ENCODE measurements at regions not wholly inside any gene's neighbourhood (a gene's known extent, or its start where the extent isn't known, plus 50 kb on each side); places are given as distances from the start of the nearest gene placed in this dataset.

GRCh38 chr6:71768356-71768755, 118.0 kb upstream of the RIMS1 start:
- Histone ChIP-seq H3K9ac (ENCODE audit: insufficient read depth, low read length, poor library complexity, severe bottlenecking) (no peak overlapping the region), H3K36me3 (replicated peaks in 1 of 2; ENCODE audit: control insufficient read depth in 1 of 2, insufficient read depth in 2 of 2, low read length in 2 of 2) (no peaks in the 10 kb centered on the region), H3K79me2 (ENCODE audit: insufficient read depth, low read length) (no peaks in the 10 kb centered on the region), H3K4me2 (replicated peaks; ENCODE audit: extremely low read depth, low read length, poor library complexity, severe bottlenecking) (no peak overlapping the region), H3K4me1 (ENCODE audit: control insufficient read depth in 1 of 2, insufficient read depth in 2 of 2, low read length in 2 of 2) (no peaks in the 10 kb centered on the region), H3K9me3 (replicated peaks in 1 of 2; ENCODE audit: control insufficient read depth in 1 of 2, insufficient read depth in 1 of 2, low read length in 2 of 2) (no peaks in the 10 kb centered on the region), H4K20me1 (ENCODE audit: insufficient read depth, low read length) (no peaks in the 10 kb centered on the region), H3K27me3 (ENCODE audit: control insufficient read depth in 2 of 2, insufficient read depth in 2 of 2, low read length in 2 of 2) (no peaks in the 10 kb centered on the region), H3K4me3 (replicated peaks in 1 of 3; ENCODE audit: low read depth in 2 of 3, low read length in 3 of 3) (no peak overlapping the region), H2AFZ (ENCODE audit: insufficient read depth, low read depth, low read length, poor library complexity, severe bottlenecking) (no peak overlapping the region), H3K27ac (ENCODE audit: low read depth in 1 of 2, low read length in 2 of 2) (no peak overlapping the region)
- peaks cover 0 to 3% (median 2%) of the 10 kb centered on the region in 7 donors for H3K9me3 Mint-ChIP-seq
- H3K27me3 Mint-ChIP-seq (ENCODE audit: low read depth in 3 of 3), result no peaks in the 10 kb centered on the region
- H3K36me3 Mint-ChIP-seq, result no peaks in the 10 kb centered on the region
- intact Hi-C loops (cut with micrococcal nuclease), result no loop called here
- H3K4me1 Mint-ChIP-seq, result no peaks in the 10 kb centered on the region
- no peak for DNase-seq
- WGBS (ENCODE audit: insufficient coverage), result no CpG with 5 or more reads among the region's 1 CpG
- no peak overlapping the region for H3K4me3 Mint-ChIP-seq
- H3K27ac Mint-ChIP-seq, result no peak overlapping the region
- TF ChIP-seq CTCF (IDR thresholded peaks at IDR 0.05), result no peak

- Histone ChIP-seq H4K20me1 (ENCODE audit: insufficient read depth, low read length) (no peaks in the 10 kb centered on the region), H3K79me2 (ENCODE audit: insufficient read depth, low read length) (no peaks in the 10 kb centered on the region), H3K4me2 (replicated peaks; ENCODE audit: extremely low read depth, low read length, poor library complexity, severe bottlenecking) (no peak overlapping the region), H3K4me1 (ENCODE audit: control insufficient read depth in 1 of 2, insufficient read depth in 2 of 2, low read length in 2 of 2) (no peaks in the 10 kb centered on the region), H3K27ac (ENCODE audit: low read depth in 1 of 2, low read length in 2 of 2) (no peak overlapping the region), H3K4me3 (replicated peaks in 1 of 3; ENCODE audit: low read depth in 2 of 3, low read length in 3 of 3) (no peak overlapping the region), H3K9ac (ENCODE audit: insufficient read depth, low read length, poor library complexity, severe bottlenecking) (no peak overlapping the region), H3K27me3 (ENCODE audit: control insufficient read depth in 2 of 2, insufficient read depth in 2 of 2, low read length in 2 of 2) (no peaks in the 10 kb centered on the region), H3K36me3 (replicated peaks in 1 of 2; ENCODE audit: control insufficient read depth in 1 of 2, insufficient read depth in 2 of 2, low read length in 2 of 2) (no peaks in the 10 kb centered on the region), H3K9me3 (replicated peaks in 1 of 2; ENCODE audit: control insufficient read depth in 1 of 2, insufficient read depth in 1 of 2, low read length in 2 of 2) (peaks cover 8% of the 10 kb centered on the region in 2 donors), H2AFZ (ENCODE audit: insufficient read depth, low read depth, low read length, poor library complexity, severe bottlenecking) (no peak overlapping the region)
- no peak for TF ChIP-seq CTCF (IDR thresholded peaks at IDR 0.05)
- H3K27me3 Mint-ChIP-seq (ENCODE audit: low read depth in 3 of 3), result no peaks in the 10 kb centered on the region
- no peak for DNase-seq
- no peaks in the 10 kb centered on the region for H3K36me3 Mint-ChIP-seq
- H3K9me3 Mint-ChIP-seq, result peaks cover 5 to 16% (median 10%) of the 10 kb centered on the region in 7 donors
- intact Hi-C loops (cut with micrococcal nuclease), result no loop called here
- H3K27ac Mint-ChIP-seq, result no peak overlapping the region
- no CpG with 5 or more reads among the region's 1 CpG for WGBS (ENCODE audit: insufficient coverage)
- no peak overlapping the region for H3K4me3 Mint-ChIP-seq
- H3K4me1 Mint-ChIP-seq, result no peaks in the 10 kb centered on the region
Observed at GRCh38 chr6:71808865-71809264, 77.5 kb upstream of the RIMS1 start.

Data from CD14-positive monocyte (primary cell).